Brain microvascular endothelial cell (primary cell): ENCODE measurements at regions not wholly inside any gene's neighbourhood (a gene's known extent, or its start where the extent isn't known, plus 50 kb on each side); places are given as distances from the start of the nearest gene placed in this dataset.
"Not testable (repeated sequence)": the region's sequence is repeated elsewhere in the genome, so short reads cannot be mapped to it uniquely, and the experiment has no call there.

Experiments
- DNase-seq: peaks from one replicate; pipeline ENCODE4 v3.0.0-alpha.2; 2020
- H3K27ac ChIP-seq: fragments of 250-450 bp; sonication (Bioruptor Pico); 2 replicates; pipeline ENCODE4 v1.5.1; 2020; ENCODE audit warnings: mild to moderate bottlenecking, moderate library complexity
- H3K27me3 ChIP-seq: fragments of 250-450 bp; sonication (Bioruptor Pico); replicated peaks from 2 replicates; pipeline ENCODE4 v1.5.1; 2020; ENCODE audit warnings: mild to moderate bottlenecking
- H3K36me3 ChIP-seq: fragments of 250-450 bp; sonication (Bioruptor Pico); replicated peaks from 2 replicates; pipeline ENCODE4 v1.5.1; 2020; ENCODE audit warnings: mild to moderate bottlenecking
- H3K4me3 ChIP-seq: 2 replicates; pipeline ENCODE4 v1.5.1; 2011; ENCODE audit warnings: low read depth, mild to moderate bottlenecking, control low read depth, low read length, moderate library complexity
- in situ Hi-C: cut with HindIII; loops from 2 replicates; pipeline ENCODE4 v1.10.0; 2017; ENCODE audit warnings: low sequenced_read_pairs, low pct_ligation_motif_present
- TF ChIP-seq, protein P1 (sequence below): IDR thresholded peaks from 2 replicates; pipeline ENCODE4 v1.5.1; 2011; ENCODE audit warnings: low read depth, mild to moderate bottlenecking, moderate library complexity, low read length, control low read depth, inconsistent platforms; ENCODE audit errors: missing control alignments

DNA sequence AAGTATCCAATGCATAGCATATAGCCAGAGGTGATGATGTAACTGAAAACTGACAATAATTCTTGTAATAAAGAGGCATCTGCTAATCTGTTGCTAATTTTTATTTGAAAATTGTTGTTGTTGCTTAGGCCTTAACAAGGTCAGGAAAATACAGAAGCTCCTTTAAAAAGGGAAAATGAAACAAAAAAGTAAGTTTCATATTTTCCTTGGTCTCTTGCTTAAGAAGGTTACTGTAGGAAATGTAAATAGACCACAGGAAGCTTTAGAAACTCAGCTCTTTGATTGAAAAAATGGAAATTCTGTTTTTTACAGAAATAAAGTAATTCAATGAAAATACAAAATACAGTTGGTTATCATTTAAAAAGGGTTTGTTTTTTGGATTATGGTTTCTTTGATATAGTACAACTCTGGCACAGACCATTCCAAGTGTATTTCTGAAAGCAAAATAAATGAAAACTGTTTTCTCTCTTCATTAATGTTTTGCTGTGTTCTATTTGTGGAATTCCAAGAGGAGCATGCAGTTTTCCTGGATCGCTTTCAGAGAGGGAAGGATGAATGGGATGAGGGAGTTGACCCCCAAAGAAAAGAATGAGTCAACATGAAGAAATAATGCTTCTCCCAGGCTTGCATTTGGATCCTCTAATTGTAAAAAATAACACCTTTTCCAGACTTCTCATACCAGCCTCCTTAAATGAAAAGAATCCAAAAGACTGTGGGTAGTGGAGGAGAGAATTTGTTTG lies 398.0 kb upstream of the FAR2 start:
- in situ Hi-C loops: no loop called here
- TF ChIP-seq, protein P1, sequence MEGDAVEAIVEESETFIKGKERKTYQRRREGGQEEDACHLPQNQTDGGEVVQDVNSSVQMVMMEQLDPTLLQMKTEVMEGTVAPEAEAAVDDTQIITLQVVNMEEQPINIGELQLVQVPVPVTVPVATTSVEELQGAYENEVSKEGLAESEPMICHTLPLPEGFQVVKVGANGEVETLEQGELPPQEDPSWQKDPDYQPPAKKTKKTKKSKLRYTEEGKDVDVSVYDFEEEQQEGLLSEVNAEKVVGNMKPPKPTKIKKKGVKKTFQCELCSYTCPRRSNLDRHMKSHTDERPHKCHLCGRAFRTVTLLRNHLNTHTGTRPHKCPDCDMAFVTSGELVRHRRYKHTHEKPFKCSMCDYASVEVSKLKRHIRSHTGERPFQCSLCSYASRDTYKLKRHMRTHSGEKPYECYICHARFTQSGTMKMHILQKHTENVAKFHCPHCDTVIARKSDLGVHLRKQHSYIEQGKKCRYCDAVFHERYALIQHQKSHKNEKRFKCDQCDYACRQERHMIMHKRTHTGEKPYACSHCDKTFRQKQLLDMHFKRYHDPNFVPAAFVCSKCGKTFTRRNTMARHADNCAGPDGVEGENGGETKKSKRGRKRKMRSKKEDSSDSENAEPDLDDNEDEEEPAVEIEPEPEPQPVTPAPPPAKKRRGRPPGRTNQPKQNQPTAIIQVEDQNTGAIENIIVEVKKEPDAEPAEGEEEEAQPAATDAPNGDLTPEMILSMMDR: no peak

DNA sequence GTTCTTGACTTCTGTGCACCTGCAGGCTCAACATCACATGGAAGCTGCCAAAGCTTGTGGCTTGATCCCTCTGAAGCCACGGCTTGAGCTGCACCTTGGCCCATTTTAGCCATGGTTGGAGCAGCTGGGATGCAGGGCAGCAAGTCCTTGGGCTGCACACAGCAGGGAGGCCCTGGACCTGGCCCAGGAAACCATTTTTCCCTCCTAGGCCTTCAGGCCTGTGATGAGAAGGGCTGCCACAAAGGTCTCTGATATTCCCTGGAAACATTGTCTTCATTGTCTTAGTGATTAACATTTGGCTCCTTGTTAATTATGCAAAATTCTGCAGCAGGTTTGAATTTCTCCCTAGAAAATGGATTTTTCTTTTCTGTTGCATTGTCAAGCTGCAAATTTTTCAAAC lies 394.1 kb upstream of the FAR2 start:
- Histone ChIP-seq H3K27me3 (no peaks in the 10 kb centered on the region), H3K27ac (no peak overlapping the region), H3K36me3 (no peaks in the 10 kb centered on the region), H3K4me3 (no peak overlapping the region)
- DNase-seq: no peak
- in situ Hi-C loops: no loop called here
- TF ChIP-seq, protein P1: no peak

More for the DNA sequence above, 398.0 kb upstream of the FAR2 start:
- Histone ChIP-seq H3K27ac (no peak overlapping the region), H3K27me3 (no peaks in the 10 kb centered on the region), H3K4me3 (no peak overlapping the region), H3K36me3 (no peaks in the 10 kb centered on the region)
- no peak for DNase-seq

DNA sequence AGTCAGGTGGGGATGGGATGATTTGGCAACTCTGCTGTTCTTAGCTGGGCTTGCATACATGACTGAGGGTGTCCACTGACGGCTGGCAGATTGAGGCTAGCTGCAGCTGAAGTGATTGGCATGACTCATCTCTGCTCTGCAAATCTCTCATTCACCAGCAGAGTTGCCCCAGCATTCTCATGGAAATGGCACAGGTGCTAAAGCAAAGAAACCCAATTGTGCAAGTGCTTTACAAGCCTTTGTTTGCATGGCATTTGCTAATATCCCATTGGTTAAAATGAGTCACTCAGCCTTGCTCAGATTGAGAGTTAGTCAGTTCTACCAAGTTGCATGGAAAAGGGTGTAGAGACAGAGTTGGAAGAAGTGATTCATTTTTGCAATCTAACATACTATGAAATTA lies 389.7 kb upstream of the FAR2 start:
- in situ Hi-C loops: no loop called here
- Histone ChIP-seq H3K27ac (no peak overlapping the region), H3K27me3 (no peaks in the 10 kb centered on the region), H3K4me3 (no peak overlapping the region), H3K36me3 (no peaks in the 10 kb centered on the region)
- DNase-seq: no peak
- TF ChIP-seq, protein P1: peak; percentile 10

DNA sequence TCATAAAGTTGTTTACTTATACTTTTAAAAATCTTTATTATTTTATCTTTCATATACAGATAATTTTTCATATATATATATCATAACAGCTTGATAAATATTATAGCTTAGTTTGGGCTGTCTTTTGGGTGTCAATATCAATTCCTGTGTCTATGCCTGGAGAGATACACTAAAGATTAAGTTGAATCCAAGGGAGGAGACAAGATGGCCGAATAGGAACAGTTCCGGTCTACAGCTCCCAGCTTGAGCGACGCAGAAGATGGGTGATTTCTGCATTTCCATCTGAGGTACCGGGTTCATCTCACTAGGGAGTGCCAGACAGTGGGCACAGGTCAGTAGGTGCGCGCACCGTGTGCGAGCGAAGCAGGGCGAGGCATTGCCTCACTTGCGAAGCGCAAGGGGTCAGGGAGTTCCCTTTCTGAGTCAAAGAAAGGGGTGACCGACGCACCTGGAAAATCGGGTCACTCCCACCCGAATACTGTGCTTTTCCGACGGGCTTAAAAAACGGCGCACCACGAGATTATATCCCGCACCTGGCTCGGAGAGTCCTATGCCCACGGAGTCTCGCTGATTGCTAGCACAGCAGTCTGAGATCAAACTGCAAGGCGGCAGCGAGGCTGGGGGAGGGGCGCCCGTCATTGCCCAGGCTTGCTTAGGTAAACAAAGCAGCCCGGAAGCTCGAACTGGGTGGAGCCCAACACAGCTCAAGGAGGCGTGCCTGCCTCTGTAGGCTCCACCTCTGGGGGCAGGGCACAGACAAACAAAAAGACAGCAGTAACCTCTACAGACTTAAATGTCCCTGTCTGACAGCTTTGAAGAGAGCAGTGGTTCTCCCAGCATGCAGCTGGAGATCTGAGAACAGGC lies 388.8 kb upstream of the FAR2 start:
- H3K27ac ChIP-seq, H3K4me3 ChIP-seq, H3K36me3 ChIP-seq, H3K27me3 ChIP-seq, in situ Hi-C loops, DNase-seq: not testable (repeated sequence)

DNA sequence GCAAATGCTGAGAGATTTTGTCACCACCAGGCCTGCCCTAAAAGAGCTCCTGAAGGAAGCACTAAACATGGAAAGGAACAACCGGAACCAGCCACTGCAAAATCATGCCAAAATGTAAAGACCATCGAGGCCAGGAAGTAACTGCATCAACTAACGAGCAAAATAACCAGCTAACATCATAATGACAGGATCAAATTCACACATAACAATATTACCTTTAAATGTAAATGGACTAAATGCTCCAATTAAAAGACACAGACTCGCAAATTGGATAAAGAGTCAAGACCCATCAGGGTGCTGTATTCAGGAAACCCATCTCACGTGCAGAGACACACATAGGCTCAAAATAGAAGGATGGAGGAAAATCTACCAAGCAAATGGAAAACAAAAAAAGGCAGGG lies 387.2 kb upstream of the FAR2 start:
- H3K27ac ChIP-seq, in situ Hi-C loops, H3K4me3 ChIP-seq, DNase-seq, H3K27me3 ChIP-seq, H3K36me3 ChIP-seq: not testable (repeated sequence)

DNA sequence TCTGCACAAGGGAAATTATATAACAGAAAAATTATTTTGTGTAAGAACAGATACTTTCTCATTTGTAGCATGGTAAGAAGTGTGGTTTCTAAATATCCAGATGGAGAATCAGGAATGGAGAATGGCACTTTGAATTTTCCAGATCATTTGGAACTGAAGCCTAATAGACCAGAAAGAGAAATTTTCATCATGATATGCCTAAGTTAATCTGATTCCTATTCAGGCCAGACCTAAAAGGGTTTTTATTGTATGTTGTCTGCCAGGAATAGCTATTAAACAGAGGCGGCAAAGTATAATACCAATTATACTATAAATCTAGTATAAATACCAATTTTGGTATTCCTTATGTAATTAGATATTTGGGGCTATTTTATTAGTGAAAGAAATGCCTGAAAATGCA lies 382.7 kb upstream of the FAR2 start:
- Histone ChIP-seq H3K4me3 (no peak overlapping the region), H3K27me3 (no peaks in the 10 kb centered on the region), H3K27ac (no peak overlapping the region), H3K36me3 (no peaks in the 10 kb centered on the region)
- in situ Hi-C loops: no loop called here
- TF ChIP-seq, protein P1: no peak
- no peak for DNase-seq
